Neural crest cell (in vitro differentiated cells): ENCODE measurements at regions not wholly inside any gene's neighbourhood (a gene's known extent, or its start where the extent isn't known, plus 50 kb on each side); places are given as distances from the start of the nearest gene placed in this dataset.

Experiments
- DNase-seq: peaks from one replicate; pipeline ENCODE4 v3.0.0; 2021; ENCODE audit warnings: low read depth, mixed read lengths, low spot score
- H3K27ac Mint-ChIP-seq: one replicate; pipeline ENCODE4 v1.8.0; 2021; ENCODE audit warnings: mild to moderate bottlenecking, mixed read lengths; ENCODE audit not compliant: unreplicated experiment
- H3K27me3 Mint-ChIP-seq: 2 replicates; pipeline ENCODE4 v1.8.0; 2021; ENCODE audit warnings: low read depth, mild to moderate bottlenecking, mixed read lengths
- H3K36me3 Mint-ChIP-seq: 2 replicates; pipeline ENCODE4 v1.8.0; 2021; ENCODE audit warnings: low read depth, mild to moderate bottlenecking, mixed read lengths
- H3K4me1 Mint-ChIP-seq: 2 replicates; pipeline ENCODE4 v1.8.0; 2021; ENCODE audit warnings: mixed read lengths
- H3K4me3 Mint-ChIP-seq: one replicate; pipeline ENCODE4 v1.8.0; 2021; ENCODE audit warnings: mild to moderate bottlenecking, mixed read lengths
- H3K9me3 Mint-ChIP-seq: 2 replicates; pipeline ENCODE4 v1.8.0; 2021; ENCODE audit warnings: mixed read lengths
- CTCF ChIP-seq: fragments of 200-600 bp; sonication (generic); conservative IDR thresholded peaks from 2 replicates; pipeline ENCODE4 v1.5.0; 2021; ENCODE audit warnings: antibody characterized with exemption, mild to moderate bottlenecking

GRCh38 chr5:124549891-124550436, 196.5 kb downstream of the ZNF608 start:
- no peak for TF ChIP-seq CTCF
- peaks cover 52% of the 10 kb centered on the region for H3K4me1 Mint-ChIP-seq
- no peak for DNase-seq
- H3K27ac Mint-ChIP-seq, result no peak overlapping the region
- no peaks in the 10 kb centered on the region for H3K9me3 Mint-ChIP-seq
- no peak overlapping the region for H3K4me3 Mint-ChIP-seq
- H3K27me3 Mint-ChIP-seq, result no peaks in the 10 kb centered on the region
- no peaks in the 10 kb centered on the region for H3K36me3 Mint-ChIP-seq

GRCh38 chr5:124546643-124547042, 199.8 kb downstream of the ZNF608 start:
- no peak for DNase-seq
- Mint-ChIP-seq H3K36me3 (peaks cover 2% of the 10 kb centered on the region), H3K4me3 (no peak overlapping the region), H3K27ac (no peak overlapping the region), H3K9me3 (peaks cover 5% of the 10 kb centered on the region), H3K27me3 (no peaks in the 10 kb centered on the region), H3K4me1 (peaks cover 36% of the 10 kb centered on the region)
- TF ChIP-seq CTCF, result no peak

GRCh38 chr5:124544366-124545055, 201.9 kb downstream of the ZNF608 start:
- TF ChIP-seq CTCF, result no peak
- Mint-ChIP-seq H3K9me3 (peaks cover 8% of the 10 kb centered on the region), H3K4me1 (peaks cover 21% of the 10 kb centered on the region), H3K36me3 (peaks cover 5% of the 10 kb centered on the region), H3K4me3 (no peak overlapping the region), H3K27me3 (no peaks in the 10 kb centered on the region), H3K27ac (no peak overlapping the region)
- no peak for DNase-seq

- peak overlapping the region; percentile 28 for H3K27ac Mint-ChIP-seq
- peaks cover 40% of the 10 kb centered on the region for H3K4me1 Mint-ChIP-seq
These were observed 207.5 kb downstream of the ZNF608 start for GRCh38 chr5:124538931-124539330.

GRCh38 chr5:124538191-124538590, 208.2 kb downstream of the ZNF608 start:
- peaks cover 18% of the 10 kb centered on the region for H3K9me3 Mint-ChIP-seq
- H3K36me3 Mint-ChIP-seq, result peaks cover 14% of the 10 kb centered on the region
- no peaks in the 10 kb centered on the region for H3K27me3 Mint-ChIP-seq
- peaks cover 41% of the 10 kb centered on the region for H3K4me1 Mint-ChIP-seq
- DNase-seq, result no peak
- no peak for TF ChIP-seq CTCF
- no peak overlapping the region for H3K4me3 Mint-ChIP-seq
- H3K27ac Mint-ChIP-seq, result no peak overlapping the region

More at GRCh38 chr5:124538931-124539330, 207.5 kb downstream of the ZNF608 start:
- Mint-ChIP-seq H3K27me3 (no peaks in the 10 kb centered on the region), H3K9me3 (peaks cover 15% of the 10 kb centered on the region), H3K36me3 (peaks cover 11% of the 10 kb centered on the region), H3K4me3 (no peak overlapping the region)
- no peak for DNase-seq
- TF ChIP-seq CTCF, result no peak
